Tibial nerve (tissue), 4 donors: ENCODE measurements at regions not wholly inside any gene's neighbourhood (a gene's known extent, or its start where the extent isn't known, plus 50 kb on each side); places are given as distances from the start of the nearest gene placed in this dataset.

Source experiments
- CTCF ChIP-seq, 5 experiments: fragments of 200-600 bp in 3 of 5; fragments of 450-650 bp in 2 of 5; sonication (generic) in 3 of 5; IDR thresholded peaks; one replicate each; pipeline ENCODE4 v1.5.1; 2016 to 2019; ENCODE audit warnings: antibody characterized with exemption in 5 of 5, mild to moderate bottlenecking in 3 of 5, moderate library complexity in 2 of 5
- EP300 ChIP-seq, 2 donors: sonication (generic); formaldehyde crosslinking; IDR thresholded peaks; one replicate each; pipeline ENCODE4 v1.6.1; 2017; ENCODE audit warnings: antibody characterized with exemption in 2 of 2, mild to moderate bottlenecking in 1 of 2
- POLR2A ChIP-seq, 2 donors: fragments of 450-650 bp; IDR thresholded peaks; one replicate each; pipeline ENCODE4 v1.6.1; 2017; ENCODE audit warnings: antibody characterized with exemption in 2 of 2, mild to moderate bottlenecking in 2 of 2, moderate library complexity in 2 of 2

GRCh38 chr16:59590845-59591244 lies 856.7 kb upstream of the GOT2 start:
- TF ChIP-seq CTCF (IDR thresholded peaks at IDR 0.05) = no peak
- TF ChIP-seq POLR2A (IDR thresholded peaks at IDR 0.05) = no peak
- no peak for TF ChIP-seq EP300 (IDR thresholded peaks at IDR 0.05)
